Vagina (tissue), 2 donors: ENCODE measurements at regions not wholly inside any gene's neighbourhood (a gene's known extent, or its start where the extent isn't known, plus 50 kb on each side); places are given as distances from the start of the nearest gene placed in this dataset.
"Not testable (repeated sequence)": the region's sequence is repeated elsewhere in the genome, so short reads cannot be mapped to it uniquely, and the experiment has no call there.

Experiments
- DNase-seq, 2 donors: peaks; one replicate each; pipeline ENCODE4 v3.0.0-alpha.2; 2017; ENCODE audit errors: extremely low spot score in 2 of 2
- H3K27ac ChIP-seq: fragments of 200-600 bp; sonication (generic); one replicate; pipeline ENCODE4 v1.5.1; 2019
- H3K27me3 ChIP-seq: fragments of 200-600 bp; sonication (generic); one replicate; pipeline ENCODE4 v1.5.1; 2019
- H3K36me3 ChIP-seq, 2 donors: fragments of 200-600 bp; sonication (generic); one replicate each; pipeline ENCODE4 v1.5.1; 2017 to 2019
- H3K4me1 ChIP-seq: fragments of 200-600 bp; sonication (generic); one replicate; pipeline ENCODE4 v1.5.1; 2019
- H3K4me3 ChIP-seq, 2 donors: fragments of 200-600 bp; sonication (generic); 1 replicate in 1 of 2; 2 replicates in 1 of 2; pipeline ENCODE4 v1.5.1; 2016 to 2019
- H3K9me3 ChIP-seq: fragments of 200-600 bp; sonication (generic); one replicate; pipeline ENCODE4 v1.5.1; 2019
- CTCF ChIP-seq, 3 experiments: fragments of 450-650 bp in 2 of 3; fragments of 200-600 bp in 1 of 3; sonication (generic) in 1 of 3; IDR thresholded peaks; one replicate each; pipeline ENCODE4 v1.5.1; 2017 to 2019; ENCODE audit warnings: antibody characterized with exemption in 3 of 3, mild to moderate bottlenecking in 2 of 3, moderate library complexity in 2 of 3
- POLR2A ChIP-seq, 2 donors: fragments of 450-650 bp; IDR thresholded peaks; one replicate each; pipeline ENCODE4 v1.6.1; 2017; ENCODE audit warnings: antibody characterized with exemption in 2 of 2, mild to moderate bottlenecking in 2 of 2, moderate library complexity in 2 of 2
- POLR2AphosphoS5 ChIP-seq, 2 donors: sonication (generic); formaldehyde crosslinking; IDR thresholded peaks; one replicate each; pipeline ENCODE4 v1.9.0; 2017; ENCODE audit warnings: antibody characterized with exemption in 2 of 2, mild to moderate bottlenecking in 2 of 2, low read depth in 1 of 2; ENCODE audit not compliant: insufficient read depth in 1 of 2
- intact Hi-C: fragments of 100-400 bp; cut with DNase I; formaldehyde crosslinking; loops from one replicate; pipeline ENCODE4 v1.15.1; 2023

GRCh38 chrX:23509256-23509655 is 158.0 kb upstream of the PRDX4 start:
- no peaks in the 10 kb centered on the region for H3K9me3 ChIP-seq
- TF ChIP-seq POLR2A (IDR thresholded peaks at IDR 0.05) (no peak), CTCF (IDR thresholded peaks at IDR 0.05) (no peak), POLR2AphosphoS5 (IDR thresholded peaks at IDR 0.05; ENCODE audit: insufficient read depth in 1 of 2, low read depth in 1 of 2) (no peak)
- H3K27me3 ChIP-seq = no peaks in the 10 kb centered on the region
- no peaks in the 10 kb centered on the region for H3K4me1 ChIP-seq
- H3K27ac ChIP-seq = no peak overlapping the region
- intact Hi-C loops = no loop called here
- H3K4me3 ChIP-seq = no peak overlapping the region
- DNase-seq = no peak
- no peaks in the 10 kb centered on the region for H3K36me3 ChIP-seq

GRCh38 chrX:23511793-23512192 is 155.5 kb upstream of the PRDX4 start:
- H3K4me3 ChIP-seq = no peak overlapping the region
- intact Hi-C loops = no loop called here
- H3K36me3 ChIP-seq = no peaks in the 10 kb centered on the region
- H3K27me3 ChIP-seq = no peaks in the 10 kb centered on the region
- DNase-seq = no peak
- no peaks in the 10 kb centered on the region for H3K4me1 ChIP-seq
- TF ChIP-seq POLR2A (IDR thresholded peaks at IDR 0.05) = no peak
- TF ChIP-seq CTCF (IDR thresholded peaks at IDR 0.05) = no peak
- no peak for TF ChIP-seq POLR2AphosphoS5 (IDR thresholded peaks at IDR 0.05; ENCODE audit: insufficient read depth in 1 of 2, low read depth in 1 of 2)
- H3K9me3 ChIP-seq = no peaks in the 10 kb centered on the region
- no peak overlapping the region for H3K27ac ChIP-seq

- intact Hi-C loops = no loop called here
- no peak for TF ChIP-seq POLR2A (IDR thresholded peaks at IDR 0.05)
- no peak for TF ChIP-seq CTCF (IDR thresholded peaks at IDR 0.05)
- no peak for TF ChIP-seq POLR2AphosphoS5 (IDR thresholded peaks at IDR 0.05; ENCODE audit: insufficient read depth in 1 of 2, low read depth in 1 of 2)
- H3K27me3 ChIP-seq = no peaks in the 10 kb centered on the region
- no peaks in the 10 kb centered on the region for H3K36me3 ChIP-seq
- no peak overlapping the region for H3K4me3 ChIP-seq
- H3K9me3 ChIP-seq = no peaks in the 10 kb centered on the region
- no peaks in the 10 kb centered on the region for H3K4me1 ChIP-seq
- no peak overlapping the region for H3K27ac ChIP-seq
- no peak for DNase-seq
Observed at GRCh38 chrX:23513121-23513520, 154.2 kb upstream of the PRDX4 start.

- intact Hi-C loops = no loop called here
- H3K27me3 ChIP-seq = no peaks in the 10 kb centered on the region
- DNase-seq = no peak
- H3K4me1 ChIP-seq = no peaks in the 10 kb centered on the region
- no peak overlapping the region for H3K27ac ChIP-seq
- no peak for TF ChIP-seq POLR2AphosphoS5 (IDR thresholded peaks at IDR 0.05; ENCODE audit: insufficient read depth in 1 of 2, low read depth in 1 of 2)
- TF ChIP-seq CTCF (IDR thresholded peaks at IDR 0.05) = no peak
- no peak for TF ChIP-seq POLR2A (IDR thresholded peaks at IDR 0.05)
- H3K9me3 ChIP-seq = no peaks in the 10 kb centered on the region
- no peak overlapping the region for H3K4me3 ChIP-seq
- no peaks in the 10 kb centered on the region for H3K36me3 ChIP-seq
Observed at GRCh38 chrX:23514082-23514481, 153.2 kb upstream of the PRDX4 start.

- Histone ChIP-seq H3K9me3 (no peaks in the 10 kb centered on the region), H3K27ac (no peak overlapping the region), H3K4me1 (no peaks in the 10 kb centered on the region), H3K36me3 (no peaks in the 10 kb centered on the region), H3K27me3 (no peaks in the 10 kb centered on the region), H3K4me3 (no peak overlapping the region)
- no peak for TF ChIP-seq CTCF (IDR thresholded peaks at IDR 0.05)
- no peak for TF ChIP-seq POLR2A (IDR thresholded peaks at IDR 0.05)
- no peak for TF ChIP-seq POLR2AphosphoS5 (IDR thresholded peaks at IDR 0.05; ENCODE audit: insufficient read depth in 1 of 2, low read depth in 1 of 2)
- intact Hi-C loops = no loop called here
- DNase-seq = no peak
Observed at GRCh38 chrX:23515028-23515427, 152.3 kb upstream of the PRDX4 start.

- H3K36me3 ChIP-seq, H3K9me3 ChIP-seq, H3K27ac ChIP-seq, H3K4me3 ChIP-seq, H3K27me3 ChIP-seq, H3K4me1 ChIP-seq, intact Hi-C loops, DNase-seq: not testable (repeated sequence)
Observed at GRCh38 chrX:23523026-23523657, 144.2 kb upstream of the PRDX4 start.
